ENCODE measurements at regions not wholly inside any gene's neighbourhood (a gene's known extent, or its start where the extent isn't known, plus 50 kb on each side); places are given as distances from the start of the nearest gene placed in this dataset.

DNA sequence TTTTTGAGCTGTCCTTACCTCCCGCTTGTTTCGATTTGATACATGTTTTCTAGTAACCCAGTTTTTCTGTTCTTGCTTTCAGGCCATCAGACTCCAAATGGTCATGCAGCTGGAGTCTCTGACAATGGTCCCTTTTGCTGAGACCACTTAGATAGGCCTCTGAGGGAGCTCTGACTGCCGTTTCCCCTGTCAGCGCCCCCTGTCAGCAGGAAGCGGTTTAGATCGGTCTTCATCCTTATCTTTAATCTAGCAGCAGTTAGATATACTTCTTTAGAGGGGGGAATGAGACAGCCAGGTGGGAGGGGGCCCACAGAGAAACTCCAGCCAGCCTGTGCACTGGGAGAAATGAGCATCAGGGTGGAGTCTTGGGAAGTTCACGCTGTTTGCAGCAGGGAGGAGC lies 457.9 kb downstream of the GPAT3 start:
- TF ChIP-seq, protein P1, sequence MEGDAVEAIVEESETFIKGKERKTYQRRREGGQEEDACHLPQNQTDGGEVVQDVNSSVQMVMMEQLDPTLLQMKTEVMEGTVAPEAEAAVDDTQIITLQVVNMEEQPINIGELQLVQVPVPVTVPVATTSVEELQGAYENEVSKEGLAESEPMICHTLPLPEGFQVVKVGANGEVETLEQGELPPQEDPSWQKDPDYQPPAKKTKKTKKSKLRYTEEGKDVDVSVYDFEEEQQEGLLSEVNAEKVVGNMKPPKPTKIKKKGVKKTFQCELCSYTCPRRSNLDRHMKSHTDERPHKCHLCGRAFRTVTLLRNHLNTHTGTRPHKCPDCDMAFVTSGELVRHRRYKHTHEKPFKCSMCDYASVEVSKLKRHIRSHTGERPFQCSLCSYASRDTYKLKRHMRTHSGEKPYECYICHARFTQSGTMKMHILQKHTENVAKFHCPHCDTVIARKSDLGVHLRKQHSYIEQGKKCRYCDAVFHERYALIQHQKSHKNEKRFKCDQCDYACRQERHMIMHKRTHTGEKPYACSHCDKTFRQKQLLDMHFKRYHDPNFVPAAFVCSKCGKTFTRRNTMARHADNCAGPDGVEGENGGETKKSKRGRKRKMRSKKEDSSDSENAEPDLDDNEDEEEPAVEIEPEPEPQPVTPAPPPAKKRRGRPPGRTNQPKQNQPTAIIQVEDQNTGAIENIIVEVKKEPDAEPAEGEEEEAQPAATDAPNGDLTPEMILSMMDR (IDR thresholded peaks at IDR 0.05; ENCODE audit: insufficient read depth, low read length, poor library complexity, severe bottlenecking): peak; percentile 44

GRCh38 chr4:83989835-83990234 lies 453.9 kb downstream of the GPAT3 start:
- Histone ChIP-seq H3K27me3 (replicated peaks; ENCODE audit: control insufficient read depth, insufficient read depth, low read length) (0 out of 2 replicates have a peak, but pooled peaks cover 1% of the 10 kb centered on the region), H3K36me3 (ENCODE audit: control insufficient read depth, insufficient read depth, low read length) (no peaks in the 10 kb centered on the region), H3K4me3 (replicated peaks; ENCODE audit: low read depth, low read length) (no peak overlapping the region)
- DNase-seq (ENCODE audit: extremely low read depth, insufficient read length): no peak
- TF ChIP-seq, protein P1 (IDR thresholded peaks at IDR 0.05; ENCODE audit: insufficient read depth, low read length, poor library complexity, severe bottlenecking): no peak

More for the DNA sequence above, 457.9 kb downstream of the GPAT3 start:
- DNase-seq (ENCODE audit: extremely low read depth, insufficient read length): no peak
- Histone ChIP-seq H3K27me3 (replicated peaks; ENCODE audit: control insufficient read depth, insufficient read depth, low read length) (0 out of 2 replicates have a peak, but pooled peaks cover 1% of the 10 kb centered on the region), H3K4me3 (replicated peaks; ENCODE audit: low read depth, low read length) (no peak overlapping the region), H3K36me3 (ENCODE audit: control insufficient read depth, insufficient read depth, low read length) (no peaks in the 10 kb centered on the region)

GRCh38 chr4:83981156-83981555 lies 445.2 kb downstream of the GPAT3 start:
- H3K27me3 ChIP-seq (replicated peaks; ENCODE audit: control insufficient read depth, insufficient read depth, low read length): no peaks in the 10 kb centered on the region
- H3K4me3 ChIP-seq (replicated peaks; ENCODE audit: low read depth, low read length): no peak overlapping the region
- no peaks in the 10 kb centered on the region for H3K36me3 ChIP-seq (ENCODE audit: control insufficient read depth, insufficient read depth, low read length)
- TF ChIP-seq, protein P1 (IDR thresholded peaks at IDR 0.05; ENCODE audit: insufficient read depth, low read length, poor library complexity, severe bottlenecking): no peak
- no peak for DNase-seq (ENCODE audit: extremely low read depth, insufficient read length)

DNA sequence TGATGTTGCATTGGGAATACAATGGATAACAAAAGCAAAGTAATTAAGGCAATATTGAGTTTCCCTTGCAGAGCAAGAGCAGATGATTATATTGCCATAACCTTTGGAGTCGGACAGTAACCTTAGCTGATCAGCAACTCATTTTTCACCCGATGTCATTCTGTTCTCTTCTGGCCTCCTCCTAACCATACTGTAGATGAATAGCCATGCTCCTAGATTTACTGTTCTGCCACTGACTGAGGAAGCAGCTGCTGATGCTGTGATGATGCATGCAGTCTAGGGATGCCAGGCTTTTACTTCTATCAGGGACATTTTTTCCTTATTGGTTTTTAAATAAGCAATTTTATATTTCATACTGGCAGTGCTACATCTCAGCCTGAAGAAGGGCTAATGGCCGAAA lies 443.9 kb downstream of the GPAT3 start:
- no peak for DNase-seq (ENCODE audit: extremely low read depth, insufficient read length)
- TF ChIP-seq, protein P1 (IDR thresholded peaks at IDR 0.05; ENCODE audit: insufficient read depth, low read length, poor library complexity, severe bottlenecking): no peak
- H3K36me3 ChIP-seq (ENCODE audit: control insufficient read depth, insufficient read depth, low read length): no peaks in the 10 kb centered on the region
- H3K4me3 ChIP-seq (replicated peaks; ENCODE audit: low read depth, low read length): no peak overlapping the region
- H3K27me3 ChIP-seq (replicated peaks; ENCODE audit: control insufficient read depth, insufficient read depth, low read length): no peaks in the 10 kb centered on the region

DNA sequence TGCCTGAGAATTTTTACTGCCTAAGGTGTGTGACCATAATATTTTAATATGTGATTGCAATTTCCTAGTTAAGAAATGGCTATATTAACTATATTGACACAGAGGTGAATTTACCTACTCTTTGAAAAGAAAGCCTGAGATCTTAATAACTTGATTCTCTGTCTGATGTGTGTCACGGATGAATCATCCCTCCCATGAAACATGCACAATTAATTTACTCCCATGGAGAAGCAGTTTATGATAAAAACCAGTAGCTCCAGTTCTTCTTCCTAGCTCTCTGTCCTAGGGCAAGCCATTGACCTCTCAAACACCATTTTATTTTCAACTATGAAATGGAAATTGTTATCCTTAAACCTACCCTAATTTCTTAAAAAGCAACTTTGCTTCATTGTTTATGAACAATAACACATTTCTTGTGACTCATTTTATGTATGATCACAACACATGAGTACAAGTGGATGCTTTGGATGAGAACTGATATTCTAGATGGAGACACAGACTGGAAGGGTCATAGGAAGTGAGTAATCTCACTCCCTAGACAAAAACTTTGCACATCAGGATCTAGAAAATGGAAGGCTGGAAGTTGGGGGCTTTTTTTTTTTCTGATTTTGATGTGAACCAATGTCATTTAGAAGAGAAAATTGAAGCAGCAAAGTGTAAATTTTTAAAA lies 438.3 kb downstream of the GPAT3 start:
- Histone ChIP-seq H3K36me3 (ENCODE audit: control insufficient read depth, insufficient read depth, low read length) (no peaks in the 10 kb centered on the region), H3K27me3 (replicated peaks; ENCODE audit: control insufficient read depth, insufficient read depth, low read length) (no peaks in the 10 kb centered on the region), H3K4me3 (replicated peaks; ENCODE audit: low read depth, low read length) (no peak overlapping the region)
- DNase-seq (ENCODE audit: extremely low read depth, insufficient read length): no peak
- TF ChIP-seq, protein P1 (IDR thresholded peaks at IDR 0.05; ENCODE audit: insufficient read depth, low read length, poor library complexity, severe bottlenecking): no peak
